ENCODE measurements at regions not wholly inside any gene's neighbourhood (a gene's known extent, or its start where the extent isn't known, plus 50 kb on each side); places are given as distances from the start of the nearest gene placed in this dataset.

DNA sequence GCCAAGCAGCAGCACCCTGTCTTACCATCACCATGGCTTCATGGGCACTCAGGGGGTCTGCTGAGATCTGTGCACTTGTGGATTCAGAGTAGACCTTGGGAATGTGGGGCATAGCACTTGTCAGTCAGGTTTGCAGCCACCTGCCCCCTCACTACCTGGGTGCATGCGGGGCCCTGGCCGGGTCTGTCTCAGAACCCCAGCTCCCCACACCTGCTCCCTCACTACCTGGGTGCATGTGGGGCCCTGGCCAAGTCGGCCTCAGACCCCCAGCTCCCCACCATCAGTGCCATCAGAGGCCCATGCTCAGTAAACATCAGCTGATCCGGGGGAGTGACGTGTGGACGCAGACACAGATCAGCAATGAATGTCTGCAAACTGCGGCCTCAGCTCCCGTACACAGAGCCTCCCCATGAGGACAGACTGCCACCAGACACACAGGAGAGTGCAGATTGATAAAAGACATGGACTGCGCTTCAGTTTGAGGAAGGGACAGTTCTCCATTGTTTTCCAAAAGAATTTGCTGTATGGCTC, 205.1 kb downstream of the GLI2 start:
- H3K4me1 Mint-ChIP-seq = peaks cover 71% of the 10 kb centered on the region
- peaks cover 12% of the 10 kb centered on the region for H3K27me3 Mint-ChIP-seq (ENCODE audit: low read depth)
- H3K27ac Mint-ChIP-seq = peak overlapping the region; percentile 61 to 94 (median 68)
- no peaks in the 10 kb centered on the region for H3K9me3 Mint-ChIP-seq
- H3K36me3 Mint-ChIP-seq (ENCODE audit: low read depth) = peaks cover 15% of the 10 kb centered on the region
- H3K4me3 Mint-ChIP-seq = no peak overlapping the region
- TF ChIP-seq, protein P1, sequence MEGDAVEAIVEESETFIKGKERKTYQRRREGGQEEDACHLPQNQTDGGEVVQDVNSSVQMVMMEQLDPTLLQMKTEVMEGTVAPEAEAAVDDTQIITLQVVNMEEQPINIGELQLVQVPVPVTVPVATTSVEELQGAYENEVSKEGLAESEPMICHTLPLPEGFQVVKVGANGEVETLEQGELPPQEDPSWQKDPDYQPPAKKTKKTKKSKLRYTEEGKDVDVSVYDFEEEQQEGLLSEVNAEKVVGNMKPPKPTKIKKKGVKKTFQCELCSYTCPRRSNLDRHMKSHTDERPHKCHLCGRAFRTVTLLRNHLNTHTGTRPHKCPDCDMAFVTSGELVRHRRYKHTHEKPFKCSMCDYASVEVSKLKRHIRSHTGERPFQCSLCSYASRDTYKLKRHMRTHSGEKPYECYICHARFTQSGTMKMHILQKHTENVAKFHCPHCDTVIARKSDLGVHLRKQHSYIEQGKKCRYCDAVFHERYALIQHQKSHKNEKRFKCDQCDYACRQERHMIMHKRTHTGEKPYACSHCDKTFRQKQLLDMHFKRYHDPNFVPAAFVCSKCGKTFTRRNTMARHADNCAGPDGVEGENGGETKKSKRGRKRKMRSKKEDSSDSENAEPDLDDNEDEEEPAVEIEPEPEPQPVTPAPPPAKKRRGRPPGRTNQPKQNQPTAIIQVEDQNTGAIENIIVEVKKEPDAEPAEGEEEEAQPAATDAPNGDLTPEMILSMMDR (IDR thresholded peaks at IDR 0.05; ENCODE audit: unreplicated experiment in 3 of 3) = no peak

DNA sequence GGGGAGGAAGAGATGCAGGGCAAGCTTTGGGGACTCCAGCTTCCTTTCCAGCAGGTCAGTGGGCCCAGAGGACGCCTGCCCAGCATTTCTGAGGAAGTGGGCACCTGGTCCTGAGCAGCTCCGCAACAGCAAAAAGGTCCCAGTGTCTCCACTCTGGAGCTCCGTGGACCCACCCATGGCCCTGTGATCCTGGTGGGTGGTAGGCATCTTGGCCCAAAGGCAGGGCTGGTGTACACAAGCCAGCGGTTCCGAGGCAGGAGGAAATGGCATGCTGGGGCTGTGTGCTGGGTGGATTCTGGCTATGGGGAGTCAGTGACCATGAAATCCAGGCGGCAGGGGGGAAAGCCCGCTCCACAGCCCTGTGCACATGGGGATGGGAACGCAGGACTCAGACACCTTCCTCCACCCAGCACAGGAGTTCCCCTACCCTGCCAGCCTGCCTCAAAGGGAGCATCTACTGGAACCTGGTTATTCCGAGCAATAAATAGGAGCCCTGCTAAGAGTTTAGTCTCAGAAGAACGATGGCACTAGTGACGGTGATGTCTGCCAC, 206.0 kb downstream of the GLI2 start:
- Mint-ChIP-seq H3K27me3 (ENCODE audit: low read depth) (peaks cover 12% of the 10 kb centered on the region), H3K36me3 (ENCODE audit: low read depth) (peaks cover 15% of the 10 kb centered on the region), H3K27ac (peak overlapping the region in 2 of 3 experiments; percentile 68 to 94), H3K4me3 (no peak overlapping the region), H3K9me3 (no peaks in the 10 kb centered on the region), H3K4me1 (peaks cover 71% of the 10 kb centered on the region)
- TF ChIP-seq, protein P1 (IDR thresholded peaks at IDR 0.05; ENCODE audit: unreplicated experiment in 3 of 3) = no peak

DNA sequence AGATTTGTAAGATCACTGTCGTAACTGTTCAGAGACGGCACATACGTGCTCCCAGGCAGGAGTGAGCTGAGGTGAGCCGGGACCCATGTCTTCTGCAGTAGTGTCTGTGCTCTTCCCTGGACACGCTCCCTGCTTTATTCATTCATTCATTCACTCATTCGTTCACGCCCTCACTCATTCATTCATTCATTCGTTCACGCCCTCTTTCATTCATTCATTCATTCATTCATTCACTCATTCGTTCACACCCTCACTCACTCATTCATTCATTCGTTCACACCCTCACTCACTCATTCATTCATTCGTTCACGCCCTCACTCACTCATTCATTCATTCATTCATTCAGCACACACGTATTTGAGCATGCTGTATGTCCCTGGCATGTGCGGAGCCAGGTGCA, 207.0 kb downstream of the GLI2 start:
- TF ChIP-seq, protein P1 (IDR thresholded peaks at IDR 0.05; ENCODE audit: unreplicated experiment in 3 of 3) = no peak
- no peaks in the 10 kb centered on the region for H3K9me3 Mint-ChIP-seq
- H3K27ac Mint-ChIP-seq = peak overlapping the region; percentile 46 to 94 (median 64)
- H3K27me3 Mint-ChIP-seq (ENCODE audit: low read depth) = peaks cover 12% of the 10 kb centered on the region
- peak overlapping the region in 1 of 3 experiments; percentile 21 for H3K4me3 Mint-ChIP-seq
- peaks cover 61% of the 10 kb centered on the region for H3K4me1 Mint-ChIP-seq
- H3K36me3 Mint-ChIP-seq (ENCODE audit: low read depth) = peaks cover 15% of the 10 kb centered on the region

DNA sequence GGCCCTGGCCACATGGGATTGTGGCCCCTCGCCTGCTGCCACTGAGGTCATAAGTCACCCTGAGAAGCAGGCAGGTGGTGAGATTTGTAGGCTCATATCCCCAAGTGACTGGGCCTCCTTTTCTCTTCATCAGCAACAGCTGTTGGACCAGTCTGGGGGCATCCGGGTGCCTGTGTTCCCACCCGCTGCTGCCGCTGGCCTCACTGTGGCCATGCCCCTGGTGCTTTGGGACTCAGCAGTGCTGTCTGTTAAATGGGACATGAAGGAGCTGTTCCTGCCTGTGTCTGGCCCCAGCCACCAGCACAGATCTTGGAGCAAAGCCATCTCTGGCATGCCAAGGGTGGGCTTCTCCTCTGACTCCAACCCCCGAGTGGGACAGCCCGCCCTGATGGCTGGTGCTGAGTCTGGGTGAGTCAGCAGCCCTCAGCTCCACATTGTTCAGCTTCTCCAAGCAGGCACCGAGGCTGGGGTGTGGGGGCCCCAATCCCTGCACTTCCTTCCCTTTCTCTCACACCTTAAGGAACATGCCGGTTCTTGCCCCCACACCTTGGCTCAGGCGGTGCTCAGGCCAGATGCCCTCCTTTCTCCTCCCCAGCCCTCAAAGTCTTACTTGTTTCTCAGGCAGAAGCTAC, 207.9 kb downstream of the GLI2 start:
- TF ChIP-seq, protein P1 (IDR thresholded peaks at IDR 0.05; ENCODE audit: unreplicated experiment in 3 of 3) = no peak
- Mint-ChIP-seq H3K4me3 (no peak overlapping the region), H3K27me3 (ENCODE audit: low read depth) (peaks cover 12% of the 10 kb centered on the region), H3K36me3 (ENCODE audit: low read depth) (peaks cover 15% of the 10 kb centered on the region), H3K9me3 (no peaks in the 10 kb centered on the region), H3K4me1 (peaks cover 52% of the 10 kb centered on the region), H3K27ac (peak overlapping the region in 1 of 3 experiments; percentile 42)

DNA sequence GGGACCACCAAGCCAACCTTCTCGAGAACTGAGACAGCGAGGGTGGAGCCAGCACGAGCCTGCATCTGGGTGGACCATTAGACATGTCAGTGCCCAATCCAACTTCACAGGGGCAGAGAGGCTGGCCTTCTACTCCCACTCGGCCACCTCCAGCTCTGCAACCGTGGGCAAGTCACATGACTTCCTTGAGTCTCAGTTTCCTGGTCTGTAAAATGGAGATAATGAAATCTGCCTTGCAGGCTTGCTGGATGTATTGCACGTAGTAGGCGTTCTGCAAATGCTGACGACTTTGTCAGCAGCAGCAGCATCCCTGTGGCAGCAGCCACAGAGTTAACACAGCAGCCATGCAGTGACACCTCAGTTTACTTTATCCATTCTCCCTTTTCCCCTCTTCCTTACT, 208.9 kb downstream of the GLI2 start:
- Mint-ChIP-seq H3K4me3 (no peak overlapping the region), H3K27me3 (ENCODE audit: low read depth) (peaks cover 12% of the 10 kb centered on the region), H3K4me1 (peaks cover 49% of the 10 kb centered on the region), H3K36me3 (ENCODE audit: low read depth) (peaks cover 15% of the 10 kb centered on the region), H3K9me3 (no peaks in the 10 kb centered on the region), H3K27ac (no peak overlapping the region)
- TF ChIP-seq, protein P1 (IDR thresholded peaks at IDR 0.05; ENCODE audit: unreplicated experiment in 3 of 3) = no peak

DNA sequence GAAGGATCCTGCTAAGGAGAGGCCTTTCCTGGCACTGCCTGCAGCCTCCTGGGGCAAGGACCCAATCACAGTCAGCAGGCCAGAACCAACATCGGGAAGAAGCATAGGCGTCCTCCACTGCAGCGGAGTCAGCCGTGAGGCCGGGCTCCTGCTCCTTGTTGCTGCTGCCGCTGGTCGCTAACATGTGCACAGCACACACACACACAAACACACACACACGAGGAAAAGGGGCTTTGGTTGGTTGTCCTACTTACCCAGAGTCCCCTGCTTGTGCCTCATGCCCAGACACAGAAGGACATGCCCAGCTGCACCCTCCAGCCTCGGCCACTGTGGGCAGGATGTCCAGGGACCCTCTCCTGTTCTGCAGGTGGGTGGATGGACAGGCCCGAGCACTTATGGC, 209.4 kb downstream of the GLI2 start:
- Mint-ChIP-seq H3K9me3 (no peaks in the 10 kb centered on the region), H3K36me3 (ENCODE audit: low read depth) (peaks cover 15% of the 10 kb centered on the region), H3K27me3 (ENCODE audit: low read depth) (peaks cover 12% of the 10 kb centered on the region), H3K4me3 (no peak overlapping the region), H3K27ac (no peak overlapping the region), H3K4me1 (peaks cover 44% of the 10 kb centered on the region)
- TF ChIP-seq, protein P1 (IDR thresholded peaks at IDR 0.05; ENCODE audit: unreplicated experiment in 3 of 3) = no peak

Data from nephron (organoid).